H1 (cell line): ENCODE measurements at regions not wholly inside any gene's neighbourhood (a gene's known extent, or its start where the extent isn't known, plus 50 kb on each side); places are given as distances from the start of the nearest gene placed in this dataset.
A peak's percentile ranks its signal among the peaks of the same experiment; 100 is the strongest.
"Not testable (repeated sequence)": the region's sequence is repeated elsewhere in the genome, so short reads cannot be mapped to it uniquely, and the experiment has no call there.

Experiments used
- CTCF ChIA-PET: fragments of 300-600 bp; sonication (Branson Sonifier 250); formaldehyde crosslinking; loops from one replicate; lab custom pipeline; 2021; ENCODE audit not compliant: partially characterized antibody; lab: Charles Lee
- POLR2A ChIA-PET: fragments of 300-600 bp; sonication (Branson Sonifier 250); formaldehyde crosslinking; loops from one replicate; lab custom pipeline; 2021; ENCODE audit warnings: inconsistent platforms; ENCODE audit not compliant: partially characterized antibody; lab: Charles Lee
- DNase-seq, 2 experiments: peaks; one replicate each; pipeline versions ENCODE4 v3.0.0 to v3.0.0-alpha.2; 2010 to 2022; ENCODE audit warnings: low spot score in 2 of 2, low read depth in 1 of 2, mixed read lengths in 1 of 2
- FAIRE-seq: peaks from 2 replicates; lab custom pipeline; 2011; peaks lifted over from hg19 to GRCh38; lab: Jason Lieb, UNC
- H2AFZ ChIP-seq: 2 replicates; pipeline ENCODE4 v1.8.1; 2012; ENCODE audit warnings: low read length, inconsistent platforms
- H2AK5ac ChIP-seq: 2 replicates; pipeline ENCODE4 v1.6.1; 2013; ENCODE audit warnings: low read depth, low read length
- H2BK120ac ChIP-seq: replicated peaks from 2 replicates; pipeline ENCODE3; 2013; ENCODE audit warnings: low read depth, low read length, inconsistent platforms
- H2BK12ac ChIP-seq: 2 replicates; pipeline ENCODE4 v1.6.1; 2013; ENCODE audit warnings: low read depth, low read length
- H2BK15ac ChIP-seq: 2 replicates; pipeline ENCODE4 v1.6.1; 2013; ENCODE audit warnings: low read length
- H2BK20ac ChIP-seq: 2 replicates; pipeline ENCODE4 v1.6.1; 2013; ENCODE audit warnings: low read length
- H2BK5ac ChIP-seq: 2 replicates; pipeline ENCODE4 v1.6.1; 2013; ENCODE audit warnings: low read depth, low read length
- H3K14ac ChIP-seq: 2 replicates; pipeline ENCODE4 v1.6.1; 2013; ENCODE audit warnings: inconsistent platforms; ENCODE audit not compliant: insufficient read length
- H3K18ac ChIP-seq: 2 replicates; pipeline ENCODE4 v1.6.1; 2013; ENCODE audit warnings: low read length; ENCODE audit errors: extremely low read depth
- H3K23ac ChIP-seq: 2 replicates; pipeline ENCODE4 v1.6.1; 2013; ENCODE audit warnings: inconsistent platforms; ENCODE audit not compliant: insufficient read length
- H3K23me2 ChIP-seq: 2 replicates; pipeline ENCODE4 v1.6.1; 2013; ENCODE audit warnings: low read depth, low read length
- H3K27ac ChIP-seq: 2 replicates; pipeline ENCODE4 v1.6.1; 2011; ENCODE audit warnings: low read depth, low read length, inconsistent platforms
- H3K27me3 ChIP-seq, 4 experiments: replicated peaks in 1 of 4; 1 replicate in 1 of 4; 2 replicates in 3 of 4; pipeline versions ENCODE4 v1.6.1 to v1.8.1; 2011 to 2013; ENCODE audit warnings: low read length in 3 of 4, mild to moderate bottlenecking in 3 of 4, inconsistent platforms in 2 of 4, mixed read lengths in 2 of 4, moderate library complexity in 1 of 4; ENCODE audit not compliant: control insufficient read depth in 3 of 4, insufficient read depth in 3 of 4; ENCODE audit errors: extremely low read depth in 1 of 4
- H3K36me3 ChIP-seq, 4 experiments: 2 replicates each; pipeline versions ENCODE4 v1.6.1 to v1.8.1; 2011 to 2013; ENCODE audit warnings: mild to moderate bottlenecking in 4 of 4, low read length in 3 of 4, moderate library complexity in 2 of 4, control low read depth in 1 of 4, inconsistent platforms in 1 of 4; ENCODE audit not compliant: insufficient read depth in 4 of 4, control insufficient read depth in 2 of 4
- H3K4ac ChIP-seq: replicated peaks from 2 replicates; pipeline ENCODE3; 2013; ENCODE audit warnings: low read length, low read depth, mixed read lengths, inconsistent platforms; ENCODE audit not compliant: insufficient read length
- H3K4me1 ChIP-seq, 4 experiments: replicated peaks in 1 of 4; 1 replicate in 1 of 4; 2 replicates in 3 of 4; pipeline versions ENCODE4 v1.6.1 to v1.8.1; 2011 to 2013; ENCODE audit warnings: low read length in 3 of 4, inconsistent platforms in 2 of 4, mixed read lengths in 1 of 4; ENCODE audit not compliant: insufficient read depth in 4 of 4, control insufficient read depth in 3 of 4
- H3K4me2 ChIP-seq, 2 experiments: 2 replicates each; pipeline versions ENCODE4 v1.6.1 to v1.8.1; 2011 to 2013; ENCODE audit warnings: low read depth in 2 of 2, low read length in 2 of 2, control low read depth in 1 of 2, inconsistent platforms in 1 of 2, mild to moderate bottlenecking in 1 of 2; ENCODE audit not compliant: insufficient read depth in 1 of 2
- H3K4me3 ChIP-seq, 4 experiments: fragments of 200-600, 300-600 bp in 1 of 4; sonication (generic), shearing (Covaris generic), sonication (Bioruptor Twin) in 1 of 4; 2 replicates each; pipeline versions ENCODE4 v1.5.1 to v1.8.1; 2011 to 2016; ENCODE audit warnings: low read length in 4 of 4, low read depth in 3 of 4, control low read depth in 2 of 4, inconsistent platforms in 2 of 4, mild to moderate bottlenecking in 2 of 4, mixed read lengths in 1 of 4, moderate library complexity in 1 of 4; ENCODE audit not compliant: insufficient read depth in 2 of 4; ENCODE audit errors: extremely low read depth in 1 of 4
- H3K56ac ChIP-seq: replicated peaks from 2 replicates; pipeline ENCODE3; 2013; ENCODE audit warnings: low read depth, mild to moderate bottlenecking, mixed read lengths, low read length, inconsistent platforms; ENCODE audit not compliant: insufficient read length
- H3K79me1 ChIP-seq: 2 replicates; pipeline ENCODE4 v1.6.1; 2013; ENCODE audit warnings: low read depth, low read length, control low read depth
- H3K79me2 ChIP-seq, 2 experiments: 2 replicates each; pipeline versions ENCODE4 v1.6.1 to v1.8.1; 2012 to 2013; ENCODE audit warnings: low read length in 2 of 2, mild to moderate bottlenecking in 2 of 2, inconsistent platforms in 1 of 2; ENCODE audit not compliant: insufficient read depth in 2 of 2, control insufficient read depth in 1 of 2
- H3K9ac ChIP-seq, 4 experiments: replicated peaks in 1 of 4; 1 replicate in 1 of 4; 2 replicates in 3 of 4; pipeline versions ENCODE4 v1.6.1 to v1.8.1; 2011 to 2013; ENCODE audit warnings: low read depth in 3 of 4, low read length in 3 of 4, control low read depth in 2 of 4, mild to moderate bottlenecking in 2 of 4, moderate library complexity in 2 of 4, inconsistent platforms in 1 of 4; ENCODE audit errors: extremely low read depth in 1 of 4
- H3K9me3 ChIP-seq, 2 experiments: 2 replicates each; pipeline versions ENCODE4 v1.6.1 to v1.8.1; 2012 to 2013; ENCODE audit warnings: mild to moderate bottlenecking in 2 of 2, moderate library complexity in 2 of 2, control low read depth in 1 of 2, inconsistent platforms in 1 of 2, low read depth in 1 of 2, low read length in 1 of 2, mixed read lengths in 1 of 2; ENCODE audit not compliant: insufficient read depth in 2 of 2
- H4K20me1 ChIP-seq, 2 experiments: replicated peaks in 1 of 2; 2 replicates each; pipeline versions ENCODE3 to v1.8.1; 2011 to 2013; ENCODE audit warnings: inconsistent platforms in 2 of 2, low read length in 2 of 2, mild to moderate bottlenecking in 1 of 2; ENCODE audit not compliant: insufficient read depth in 2 of 2, control insufficient read depth in 1 of 2
- H4K5ac ChIP-seq: 2 replicates; pipeline ENCODE4 v1.6.1; 2013; ENCODE audit warnings: low read length, low read depth, mixed read lengths, inconsistent platforms; ENCODE audit not compliant: insufficient read length
- H4K8ac ChIP-seq: 2 replicates; pipeline ENCODE4 v1.8.0; 2013; ENCODE audit warnings: mild to moderate bottlenecking, moderate library complexity, low read length, inconsistent platforms; ENCODE audit not compliant: insufficient read depth; ENCODE audit errors: extremely low read depth
- H4K91ac ChIP-seq: replicated peaks from 2 replicates; pipeline ENCODE3; 2013; ENCODE audit warnings: low read length, mixed read lengths, inconsistent platforms; ENCODE audit not compliant: insufficient read length
- WGBS, 2 experiments: shearing (Covaris generic) in 1 of 2; methylation state at CpG; one replicate each; pipeline versions ENCODE4 v1.1.6 to v1.1.7; 2013 to 2015; ENCODE audit warnings: low lambda C conversion rate in 2 of 2, mixed read lengths in 2 of 2, inconsistent platforms in 1 of 2, low coverage in 1 of 2, missing lambda C conversion rate in 1 of 2; ENCODE audit not compliant: insufficient replicate concordance in 2 of 2, insufficient coverage in 1 of 2, insufficient read length in 1 of 2; ENCODE audit errors: extremely low coverage in 1 of 2, missing lambda C conversion rate in 1 of 2; 5-methylcytosine and 5-hydroxymethylcytosine counted together

DNA sequence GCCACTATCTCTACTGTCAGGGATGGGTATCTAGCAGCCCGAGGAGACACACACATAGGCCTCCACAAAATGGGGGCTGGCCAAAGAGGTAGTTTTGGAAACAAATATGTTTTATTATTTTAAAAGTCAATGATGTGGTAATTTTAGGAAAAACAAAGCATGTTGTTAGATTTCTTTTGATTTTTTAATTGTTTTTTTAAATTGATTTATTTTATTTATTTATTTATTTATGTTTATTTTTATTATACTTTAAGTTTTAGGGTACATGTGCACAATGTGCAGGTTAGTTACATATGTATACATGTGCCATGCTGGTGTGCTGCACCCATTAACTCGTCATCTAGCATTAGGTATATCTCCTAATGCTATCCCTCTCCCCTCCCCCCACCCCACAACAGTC lies 194.8 kb downstream of the EMP1 start:
- WGBS, 2 experiments = 93% methylated on average over 1 of the region's 2 CpGs; no CpG with 5 or more reads in 1 of the 2 experiments

More for the DNA sequence above, 194.8 kb downstream of the EMP1 start:
- H3K23me2 ChIP-seq, H2BK15ac ChIP-seq, H3K27me3 ChIP-seq, H3K9ac ChIP-seq, H3K4me2 ChIP-seq, H4K91ac ChIP-seq, H2BK5ac ChIP-seq, H3K9me3 ChIP-seq, H3K18ac ChIP-seq, CTCF ChIA-PET, H3K4me1 ChIP-seq, H2AK5ac ChIP-seq, H2BK12ac ChIP-seq, POLR2A ChIA-PET, H4K8ac ChIP-seq, FAIRE-seq, H3K23ac ChIP-seq, H3K14ac ChIP-seq, H2BK20ac ChIP-seq, H3K79me1 ChIP-seq, H4K20me1 ChIP-seq, H3K27ac ChIP-seq, H2AFZ ChIP-seq, H3K4me3 ChIP-seq, H4K5ac ChIP-seq, H3K56ac ChIP-seq, H3K79me2 ChIP-seq, H3K4ac ChIP-seq, H3K36me3 ChIP-seq, DNase-seq: not testable (repeated sequence)
- H2BK120ac ChIP-seq = peak overlapping the region; percentile 33
